Dermis microvascular lymphatic vessel endothelial cell (primary cell): ENCODE measurements at regions not wholly inside any gene's neighbourhood (a gene's known extent, or its start where the extent isn't known, plus 50 kb on each side); places are given as distances from the start of the nearest gene placed in this dataset.

Experiments used
- DNase-seq, 2 donors: peaks; one replicate each; pipeline versions ENCODE4 v3.0.0 to v3.0.0-alpha.2; 2010; ENCODE audit warnings: low read depth in 2 of 2

- peak in 1 of 2 donors; percentile 57 for DNase-seq
These were observed 57.3 kb upstream of the USP51 start for GRCh38 chrX:55546956-55547355.
